AG09309 (cell line): ENCODE measurements at regions not wholly inside any gene's neighbourhood (a gene's known extent, or its start where the extent isn't known, plus 50 kb on each side); places are given as distances from the start of the nearest gene placed in this dataset.

Source experiments
- DNase-seq: peaks from one replicate; pipeline ENCODE4 v3.0.0-alpha.2; 2010; ENCODE audit warnings: low read depth
- H3K4me3 ChIP-seq: 2 replicates; pipeline ENCODE4 v1.5.1; 2011; ENCODE audit warnings: mild to moderate bottlenecking, low read depth, low read length, moderate library complexity; ENCODE audit not compliant: control insufficient read depth
- TF ChIP-seq, protein P1 (sequence below): IDR thresholded peaks from 2 replicates; pipeline ENCODE4 v1.5.1; 2011; ENCODE audit warnings: mild to moderate bottlenecking, low read depth, low read length, inconsistent platforms; ENCODE audit not compliant: insufficient read depth, control insufficient read depth; ENCODE audit errors: missing control alignments

DNA sequence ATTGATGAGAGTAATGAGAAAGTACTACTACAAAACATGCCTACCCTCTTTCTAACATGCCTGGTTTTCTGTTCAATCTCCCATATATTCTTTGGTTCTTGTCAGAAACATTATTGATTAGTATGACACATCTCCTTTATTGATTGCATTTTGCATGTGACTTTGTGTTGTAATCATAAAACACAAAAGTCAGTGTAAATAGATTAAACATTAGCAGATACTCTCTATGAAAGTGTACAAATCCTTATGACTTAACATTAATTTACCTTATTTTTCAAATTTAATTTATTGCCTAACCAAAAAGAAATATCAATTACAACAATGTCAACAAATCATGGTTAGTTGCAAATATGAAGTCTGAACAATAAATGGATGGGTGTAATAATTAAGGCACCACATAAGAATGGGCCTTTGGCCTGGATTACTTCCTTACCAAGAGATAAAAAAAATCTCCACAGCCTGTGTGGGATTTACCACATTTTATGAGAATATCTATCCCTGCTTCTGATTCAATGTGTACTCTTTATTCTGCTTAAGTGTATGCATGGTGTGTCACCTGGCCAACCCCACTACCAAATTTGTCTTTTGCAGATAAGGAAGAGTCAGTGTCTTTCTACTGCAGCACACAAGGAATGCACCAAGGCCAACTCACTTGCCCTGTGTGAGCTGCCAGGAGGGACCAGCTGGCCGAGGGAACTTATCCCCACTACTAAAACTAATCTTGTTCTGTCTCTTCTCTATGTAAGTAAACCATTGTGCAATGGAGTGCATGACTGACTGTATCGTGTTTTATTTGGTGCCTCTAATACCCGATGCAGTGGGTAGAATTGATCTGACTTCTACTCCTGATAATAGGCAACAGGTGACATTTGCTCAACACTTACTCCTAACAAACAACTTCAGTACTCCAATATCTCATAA lies 1001.9 kb upstream of the CDH10 start:
- no peak overlapping the region for H3K4me3 ChIP-seq
- no peak for DNase-seq
- TF ChIP-seq, protein P1, sequence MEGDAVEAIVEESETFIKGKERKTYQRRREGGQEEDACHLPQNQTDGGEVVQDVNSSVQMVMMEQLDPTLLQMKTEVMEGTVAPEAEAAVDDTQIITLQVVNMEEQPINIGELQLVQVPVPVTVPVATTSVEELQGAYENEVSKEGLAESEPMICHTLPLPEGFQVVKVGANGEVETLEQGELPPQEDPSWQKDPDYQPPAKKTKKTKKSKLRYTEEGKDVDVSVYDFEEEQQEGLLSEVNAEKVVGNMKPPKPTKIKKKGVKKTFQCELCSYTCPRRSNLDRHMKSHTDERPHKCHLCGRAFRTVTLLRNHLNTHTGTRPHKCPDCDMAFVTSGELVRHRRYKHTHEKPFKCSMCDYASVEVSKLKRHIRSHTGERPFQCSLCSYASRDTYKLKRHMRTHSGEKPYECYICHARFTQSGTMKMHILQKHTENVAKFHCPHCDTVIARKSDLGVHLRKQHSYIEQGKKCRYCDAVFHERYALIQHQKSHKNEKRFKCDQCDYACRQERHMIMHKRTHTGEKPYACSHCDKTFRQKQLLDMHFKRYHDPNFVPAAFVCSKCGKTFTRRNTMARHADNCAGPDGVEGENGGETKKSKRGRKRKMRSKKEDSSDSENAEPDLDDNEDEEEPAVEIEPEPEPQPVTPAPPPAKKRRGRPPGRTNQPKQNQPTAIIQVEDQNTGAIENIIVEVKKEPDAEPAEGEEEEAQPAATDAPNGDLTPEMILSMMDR, result no peak

DNA sequence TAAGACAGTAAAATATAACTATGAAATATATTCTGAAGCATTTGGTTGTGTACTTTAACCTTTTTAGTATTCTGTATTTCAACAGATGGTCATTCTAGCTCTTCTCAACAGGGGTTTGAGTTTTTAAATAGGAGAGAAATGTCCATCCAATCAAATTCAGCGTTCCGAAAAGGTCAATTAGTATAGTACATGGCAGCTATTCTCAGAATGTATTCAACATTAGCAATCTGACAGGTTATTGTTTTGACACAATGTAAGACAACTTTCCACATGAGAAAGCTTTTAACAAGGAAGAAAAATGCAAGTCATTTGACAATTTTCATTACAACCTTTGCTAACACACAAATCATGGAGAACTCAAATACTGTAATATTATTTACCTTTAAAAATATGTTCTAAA lies 996.3 kb upstream of the CDH10 start:
- H3K4me3 ChIP-seq, result no peak overlapping the region
- no peak for DNase-seq
- TF ChIP-seq, protein P1, result no peak

DNA sequence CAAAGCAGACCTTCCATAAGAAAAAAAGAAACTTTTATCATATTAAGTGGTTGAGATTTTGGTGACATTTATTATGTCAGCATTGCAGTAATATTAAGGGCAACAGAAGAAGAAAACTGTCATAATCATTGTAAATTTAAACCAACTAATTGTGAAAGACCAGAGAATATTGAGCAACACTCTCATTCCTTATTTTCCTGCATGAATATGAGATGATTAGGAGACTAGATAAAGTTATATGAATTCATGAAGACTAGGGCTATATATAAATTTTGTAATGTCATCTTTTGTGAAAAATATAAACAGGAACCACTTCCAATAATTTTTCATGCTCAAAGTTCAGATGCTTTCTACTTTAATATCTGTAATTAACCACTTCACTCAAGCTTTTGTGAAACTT lies 974.5 kb upstream of the CDH10 start:
- TF ChIP-seq, protein P1, result no peak
- no peak for DNase-seq
- H3K4me3 ChIP-seq, result no peak overlapping the region

DNA sequence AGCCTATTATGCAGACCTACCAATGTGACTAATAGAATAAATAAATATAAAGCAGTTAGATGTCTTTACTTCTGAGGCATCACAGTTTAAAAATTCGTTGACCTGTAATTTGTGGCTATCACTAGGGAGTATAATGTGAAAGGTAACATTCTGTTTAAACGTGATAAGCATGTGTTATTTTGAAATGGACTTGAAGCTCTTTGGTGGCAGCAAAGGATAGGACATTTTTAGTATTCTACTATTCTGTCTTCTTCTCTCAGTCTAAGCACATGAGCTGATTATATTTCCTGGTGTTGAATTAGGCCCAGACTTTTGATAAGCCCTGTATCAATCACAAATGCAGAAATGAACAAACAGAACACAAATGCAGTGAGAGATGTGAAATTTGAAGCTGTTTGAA lies 974.0 kb upstream of the CDH10 start:
- TF ChIP-seq, protein P1, result no peak
- no peak for DNase-seq

DNA sequence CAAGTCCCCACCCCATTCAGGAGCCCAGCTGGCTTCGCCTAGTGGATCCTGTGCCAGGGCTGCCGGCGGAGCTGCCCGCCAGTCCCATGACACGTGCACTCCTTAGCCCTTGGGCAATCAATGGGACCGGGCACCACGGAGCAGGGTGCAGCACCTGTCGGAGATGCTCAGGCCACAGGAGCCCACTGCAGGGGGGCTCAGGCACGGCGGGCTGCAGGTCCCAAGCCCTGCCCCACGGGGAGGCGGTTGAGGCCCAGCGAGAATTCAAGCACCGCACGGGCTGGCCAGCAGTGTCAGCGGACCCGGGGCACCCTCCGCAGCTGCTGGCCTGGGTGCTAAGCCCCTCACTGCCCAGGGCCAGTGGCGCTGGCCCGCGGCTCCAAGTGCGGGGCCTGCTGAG lies 969.7 kb upstream of the CDH10 start:
- DNase-seq, result no peak
- no peak overlapping the region for H3K4me3 ChIP-seq
- TF ChIP-seq, protein P1, result no peak

More for the DNA sequence above, 974.0 kb upstream of the CDH10 start:
- no peak overlapping the region for H3K4me3 ChIP-seq

DNA sequence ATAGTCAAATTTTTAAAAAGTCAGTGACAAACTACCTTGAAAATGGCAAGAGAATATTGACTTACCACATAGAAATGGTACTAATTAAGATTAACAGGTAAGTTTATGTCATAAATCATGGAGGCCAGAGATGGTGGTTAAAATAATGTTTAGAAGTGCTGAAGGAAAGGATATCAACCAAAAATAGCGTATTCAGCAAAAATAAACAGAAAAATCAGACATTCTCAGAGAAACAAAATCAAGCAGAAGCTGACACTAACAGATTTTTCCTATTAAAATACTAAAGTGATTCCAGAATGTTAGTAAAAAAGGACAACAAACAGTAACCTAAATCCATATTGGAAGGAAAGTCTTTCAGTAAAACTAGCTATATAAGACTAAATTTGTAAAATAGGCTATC lies 959.9 kb upstream of the CDH10 start:
- TF ChIP-seq, protein P1, result no peak
- DNase-seq, result no peak
- H3K4me3 ChIP-seq, result no peak overlapping the region
